Heart right ventricle (tissue), 16 donors: ENCODE measurements at regions not wholly inside any gene's neighbourhood (a gene's known extent, or its start where the extent isn't known, plus 50 kb on each side); places are given as distances from the start of the nearest gene placed in this dataset.

Experiments used
- ATAC-seq, 8 donors: fragments of 200-7000 bp; cut with Tn5 transposase; one replicate each; pipeline ENCODE4 v1.9.1; 2020; ENCODE audit warnings: mild to moderate bottlenecking in 8 of 8, moderate library complexity in 8 of 8, moderate number of reproducible peaks in 1 of 8
- DNase-seq, 2 donors: peaks; one replicate each; pipeline ENCODE4 v3.0.0-alpha.2; 2020
- H3K27ac ChIP-seq, 10 donors: fragments of 200-600 bp; sonication (generic) in 2 of 10; one replicate each; pipeline versions ENCODE4 v1.5.0 to v1.8.0; 2020 to 2022; ENCODE audit warnings: mild to moderate bottlenecking in 3 of 10
- H3K27me3 ChIP-seq, 7 donors: fragments of 200-600 bp; one replicate each; pipeline ENCODE4 v1.8.0; 2021 to 2022; ENCODE audit warnings: mild to moderate bottlenecking in 2 of 7
- H3K36me3 ChIP-seq, 9 donors: fragments of 200-600 bp; sonication (generic) in 1 of 9; one replicate each; pipeline versions ENCODE4 v1.5.0 to v1.8.0; 2020 to 2022; ENCODE audit warnings: mild to moderate bottlenecking in 2 of 9
- H3K4me1 ChIP-seq, 9 donors: fragments of 200-600 bp; sonication (generic) in 1 of 9; one replicate each; pipeline versions ENCODE4 v1.5.0 to v1.8.0; 2020 to 2022; ENCODE audit warnings: mild to moderate bottlenecking in 4 of 9
- H3K4me3 ChIP-seq, 10 donors: fragments of 200-600 bp; sonication (generic) in 2 of 10; one replicate each; pipeline versions ENCODE4 v1.5.0 to v1.8.0; 2020 to 2022; ENCODE audit warnings: mild to moderate bottlenecking in 7 of 10, moderate library complexity in 2 of 10
- H3K9me3 ChIP-seq, 11 donors: fragments of 200-600 bp in 10 of 11; sonication (generic) in 2 of 11; one replicate each; pipeline versions ENCODE4 v1.5.0 to v1.8.0; 2013 to 2022; ENCODE audit warnings: mild to moderate bottlenecking in 2 of 11, control low read depth in 1 of 11, moderate library complexity in 1 of 11
- WGBS, 2 donors: extraction: QIAGEN DNeasy Blood & Tissue Kit; methylation state at CpG; one replicate each; pipeline ENCODE4 v1.1.7; 2013; ENCODE audit warnings: inconsistent platforms in 1 of 2; 5-methylcytosine and 5-hydroxymethylcytosine counted together
- intact Hi-C, 10 donors: fragments of 100-400 bp; cut with DNase I; formaldehyde crosslinking; loops; one replicate each; pipeline versions ENCODE4 v1.11.1 to v1.14.2; 2022
- TF ChIP-seq, protein P1 (sequence below), 9 donors: fragments of 200-600 bp; sonication (generic) in 2 of 9; IDR thresholded peaks; one replicate each; pipeline versions ENCODE4 v1.5.0 to v1.8.0; 2021 to 2022; ENCODE audit warnings: antibody characterized with exemption in 9 of 9, mild to moderate bottlenecking in 5 of 9, moderate library complexity in 1 of 9
- donor health status: Arrhythmogenic right ventricular cardiomyopathy.
- donor health status: ischemic (EF 13 %, LVEDD 7.1; RV severe dilation, severe dysfunction).
- donor health status: healthy with polysubstance abuse.
- donor health status: DM: no; HTN: yes; CAD: no.
- donor health status: DM: no; HTN: no; CAD: no.
- donor health status: ischemic (EF 25% LVEDD 6.9; RV normal size, moderate dysfunction).
- donor health status: ischemic (EF 25% LVEDD 5.7; RV mildly dilated, moderate dysfunction).
- donor health status: healthy.
- donor health status: DM: yes; HTN: yes; CAD: no.
- donor health status: Ischemic cardiomyopathy.
- donor health status: ischemic (EF 35%, LVEDD 5.7; RV mildly dilated, moderate dysfunction).
- donor health status: nonischemic (EF 11% LVEDD 7.7; RV severe dilation, severe dysfunction).
- donor health status: DM: yes; HTN: yes; CAD: no.
- donor health status: PGD.
- donor health status: ischemic (EF 29% LVEDD 5.4; RV normal size, mild dysfunction).
- donor health status: nonischemic (EF 23%, LVEDD 6.1; RV moderate dilation, normal function).

DNA sequence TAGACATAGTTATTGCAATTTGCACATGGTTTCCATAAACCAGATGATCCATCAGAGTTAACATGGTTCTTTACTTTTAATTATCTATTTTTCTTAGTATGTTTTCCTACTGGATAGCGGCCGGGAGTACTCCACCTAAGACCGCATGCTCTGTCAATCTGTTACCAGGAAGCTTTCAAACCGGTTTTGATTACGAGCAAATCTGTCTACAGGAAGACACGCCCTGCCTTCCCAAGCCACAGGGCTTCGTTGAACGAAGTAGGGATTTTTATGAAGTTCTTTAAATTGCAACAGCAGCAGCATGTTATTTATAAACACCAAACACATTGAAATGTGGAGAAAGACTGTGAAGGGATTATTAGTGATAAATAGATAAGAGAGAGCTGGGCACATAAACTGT is 283.3 kb upstream of the ROBO2 start:
- Histone ChIP-seq H3K27ac (no peak overlapping the region), H3K27me3 (no peaks in the 10 kb centered on the region), H3K36me3 (no peaks in the 10 kb centered on the region), H3K9me3 (no peaks in the 10 kb centered on the region), H3K4me1 (no peaks in the 10 kb centered on the region), H3K4me3 (no peak overlapping the region)
- DNase-seq (no peak), ATAC-seq (no peak)
- intact Hi-C loops: no loop called here
- TF ChIP-seq, protein P1, sequence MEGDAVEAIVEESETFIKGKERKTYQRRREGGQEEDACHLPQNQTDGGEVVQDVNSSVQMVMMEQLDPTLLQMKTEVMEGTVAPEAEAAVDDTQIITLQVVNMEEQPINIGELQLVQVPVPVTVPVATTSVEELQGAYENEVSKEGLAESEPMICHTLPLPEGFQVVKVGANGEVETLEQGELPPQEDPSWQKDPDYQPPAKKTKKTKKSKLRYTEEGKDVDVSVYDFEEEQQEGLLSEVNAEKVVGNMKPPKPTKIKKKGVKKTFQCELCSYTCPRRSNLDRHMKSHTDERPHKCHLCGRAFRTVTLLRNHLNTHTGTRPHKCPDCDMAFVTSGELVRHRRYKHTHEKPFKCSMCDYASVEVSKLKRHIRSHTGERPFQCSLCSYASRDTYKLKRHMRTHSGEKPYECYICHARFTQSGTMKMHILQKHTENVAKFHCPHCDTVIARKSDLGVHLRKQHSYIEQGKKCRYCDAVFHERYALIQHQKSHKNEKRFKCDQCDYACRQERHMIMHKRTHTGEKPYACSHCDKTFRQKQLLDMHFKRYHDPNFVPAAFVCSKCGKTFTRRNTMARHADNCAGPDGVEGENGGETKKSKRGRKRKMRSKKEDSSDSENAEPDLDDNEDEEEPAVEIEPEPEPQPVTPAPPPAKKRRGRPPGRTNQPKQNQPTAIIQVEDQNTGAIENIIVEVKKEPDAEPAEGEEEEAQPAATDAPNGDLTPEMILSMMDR (IDR thresholded peaks at IDR 0.05): no peak
- 61 to 71% methylated on average over 8 of the region's 8 CpGs for WGBS, 2 donors

DNA sequence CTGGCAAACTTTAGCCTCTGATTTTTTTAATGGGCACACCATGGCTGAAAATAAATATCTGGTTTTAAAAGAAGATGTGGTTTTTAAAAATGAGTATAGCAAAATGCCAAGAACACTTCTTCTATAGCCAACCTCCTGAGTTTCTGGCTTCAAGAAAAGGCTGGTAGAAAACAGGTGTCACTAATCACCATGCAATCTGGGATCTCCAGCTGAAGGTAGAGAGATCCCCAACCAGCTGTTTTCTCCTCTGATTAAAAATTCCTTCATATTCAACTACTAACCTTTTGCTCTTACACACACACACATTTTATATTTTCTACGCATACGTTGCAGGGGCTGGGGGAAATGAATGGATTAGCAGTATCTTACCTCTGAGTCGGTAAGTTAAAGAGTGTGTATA is 279.6 kb upstream of the ROBO2 start:
- no peaks in the 10 kb centered on the region for H3K36me3 ChIP-seq
- intact Hi-C loops: no loop called here
- TF ChIP-seq, protein P1 (IDR thresholded peaks at IDR 0.05): no peak
- H3K4me1 ChIP-seq: no peaks in the 10 kb centered on the region
- H3K27me3 ChIP-seq: no peaks in the 10 kb centered on the region
- DNase-seq (no peak), ATAC-seq (no peak)
- 92% methylated on average over 3 of the region's 3 CpGs for WGBS, 2 donors
- H3K4me3 ChIP-seq: no peak overlapping the region
- no peak overlapping the region for H3K27ac ChIP-seq
- peaks cover 0 to 3% (median 0%) of the 10 kb centered on the region in 11 donors for H3K9me3 ChIP-seq

DNA sequence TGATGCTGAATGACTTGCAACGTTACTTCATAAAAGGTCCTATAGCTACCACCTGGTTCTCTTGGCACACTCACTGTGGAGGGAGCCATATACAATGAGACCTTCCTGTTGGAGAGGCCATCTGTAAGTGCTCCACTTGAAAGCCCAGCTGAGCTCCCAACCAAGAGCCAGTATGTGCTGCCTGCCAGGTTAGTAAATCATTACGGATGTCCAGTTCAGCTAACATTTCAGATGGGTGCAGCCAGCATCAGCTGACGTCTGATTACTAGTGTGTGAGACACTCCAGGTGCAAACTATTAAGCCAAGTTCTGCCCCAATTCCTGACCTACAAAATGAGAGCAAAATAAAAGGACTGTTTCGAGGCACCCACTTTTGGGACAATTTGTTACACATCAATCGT is 274.4 kb upstream of the ROBO2 start:
- peaks cover 0 to 3% (median 0%) of the 10 kb centered on the region in 11 donors for H3K9me3 ChIP-seq
- no peak overlapping the region for H3K4me3 ChIP-seq
- intact Hi-C loops: no loop called here
- no peaks in the 10 kb centered on the region for H3K4me1 ChIP-seq
- DNase-seq (no peak), ATAC-seq (no peak)
- no peak overlapping the region for H3K27ac ChIP-seq
- no peaks in the 10 kb centered on the region for H3K27me3 ChIP-seq
- H3K36me3 ChIP-seq: no peaks in the 10 kb centered on the region
- 77 to 79% methylated on average over 5 of the region's 5 CpGs for WGBS, 2 donors
- TF ChIP-seq, protein P1 (IDR thresholded peaks at IDR 0.05): no peak

DNA sequence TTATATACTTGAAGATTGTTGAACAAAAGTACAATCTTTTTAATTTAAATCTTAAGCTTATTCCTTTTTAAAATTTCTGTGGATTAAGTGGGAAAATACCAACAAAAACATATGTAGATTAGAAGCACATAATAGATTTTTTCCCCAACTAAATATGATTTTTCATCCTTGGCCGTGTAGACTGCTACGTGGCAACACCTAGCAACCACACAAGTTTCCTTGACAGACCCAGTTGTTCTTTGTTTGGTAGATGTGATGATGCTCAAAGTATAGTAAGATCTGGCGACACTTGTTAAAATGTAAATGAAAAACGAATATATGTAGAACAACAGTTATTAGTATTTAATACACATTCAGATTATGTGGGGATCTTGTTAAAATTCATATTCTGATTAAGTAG is 271.0 kb upstream of the ROBO2 start:
- Histone ChIP-seq H3K27ac (no peak overlapping the region), H3K27me3 (no peaks in the 10 kb centered on the region), H3K4me1 (no peaks in the 10 kb centered on the region), H3K4me3 (no peak overlapping the region), H3K36me3 (no peaks in the 10 kb centered on the region), H3K9me3 (no peaks in the 10 kb centered on the region)
- TF ChIP-seq, protein P1 (IDR thresholded peaks at IDR 0.05): no peak
- ATAC-seq: no peak
- intact Hi-C loops: no loop called here
- 78 to 83% methylated on average over 4 of the region's 4 CpGs for WGBS, 2 donors
- no peak for DNase-seq

DNA sequence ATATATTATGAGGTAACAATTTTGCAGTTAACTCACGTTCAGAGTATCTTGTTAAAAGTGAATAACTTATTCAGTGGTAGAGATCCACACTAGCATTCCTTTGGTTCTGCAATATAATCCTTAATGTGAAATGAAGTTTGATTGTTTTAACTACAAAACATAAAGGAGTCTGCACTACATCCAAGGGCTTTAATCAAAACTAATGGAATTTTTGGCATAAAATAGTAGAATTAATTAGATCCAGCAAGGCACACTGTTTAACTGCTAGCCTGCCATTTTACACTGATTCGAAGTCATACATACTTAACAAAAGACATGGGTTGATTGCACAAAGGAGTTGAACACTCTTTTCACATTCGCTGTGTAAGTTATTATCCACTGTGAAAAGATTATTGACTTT is 263.0 kb upstream of the ROBO2 start:
- Histone ChIP-seq H3K36me3 (no peaks in the 10 kb centered on the region), H3K27me3 (no peaks in the 10 kb centered on the region), H3K4me1 (no peaks in the 10 kb centered on the region), H3K27ac (no peak overlapping the region), H3K4me3 (no peak overlapping the region), H3K9me3 (peaks cover 0 to 26% (median 6%) of the 10 kb centered on the region in 11 donors)
- intact Hi-C loops: no loop called here
- DNase-seq (no peak), ATAC-seq (no peak)
- WGBS, 2 donors: 75 to 82% methylated on average over 3 of the region's 3 CpGs
- TF ChIP-seq, protein P1 (IDR thresholded peaks at IDR 0.05): no peak
